ENCODE measurements at regions not wholly inside any gene's neighbourhood (a gene's known extent, or its start where the extent isn't known, plus 50 kb on each side); places are given as distances from the start of the nearest gene placed in this dataset.

DNA sequence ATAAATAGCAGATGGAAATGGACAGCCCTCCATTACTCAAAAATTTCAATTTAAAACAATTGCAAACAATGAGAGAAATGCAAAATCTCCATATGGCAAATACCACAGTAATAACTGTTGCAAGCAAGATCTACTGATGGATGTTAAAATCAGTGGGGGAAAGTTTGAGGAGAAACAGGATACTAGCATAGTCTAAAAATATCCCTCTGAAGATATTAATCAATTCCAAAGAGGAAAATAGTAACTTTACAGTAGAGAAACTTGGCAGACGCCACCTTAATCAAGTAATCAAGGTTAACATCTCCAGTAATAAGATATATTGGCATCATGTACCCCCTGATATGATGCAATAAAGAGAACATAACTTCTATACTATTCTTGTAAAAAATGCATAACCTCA, 344.8 kb downstream of the ZNF674 start:
- no peak for TF ChIP-seq REST (IDR thresholded peaks at IDR 0.05; ENCODE audit: insufficient read depth in 1 of 2, low read depth in 2 of 2, low read length in 1 of 2)
- TF ChIP-seq, protein P1, sequence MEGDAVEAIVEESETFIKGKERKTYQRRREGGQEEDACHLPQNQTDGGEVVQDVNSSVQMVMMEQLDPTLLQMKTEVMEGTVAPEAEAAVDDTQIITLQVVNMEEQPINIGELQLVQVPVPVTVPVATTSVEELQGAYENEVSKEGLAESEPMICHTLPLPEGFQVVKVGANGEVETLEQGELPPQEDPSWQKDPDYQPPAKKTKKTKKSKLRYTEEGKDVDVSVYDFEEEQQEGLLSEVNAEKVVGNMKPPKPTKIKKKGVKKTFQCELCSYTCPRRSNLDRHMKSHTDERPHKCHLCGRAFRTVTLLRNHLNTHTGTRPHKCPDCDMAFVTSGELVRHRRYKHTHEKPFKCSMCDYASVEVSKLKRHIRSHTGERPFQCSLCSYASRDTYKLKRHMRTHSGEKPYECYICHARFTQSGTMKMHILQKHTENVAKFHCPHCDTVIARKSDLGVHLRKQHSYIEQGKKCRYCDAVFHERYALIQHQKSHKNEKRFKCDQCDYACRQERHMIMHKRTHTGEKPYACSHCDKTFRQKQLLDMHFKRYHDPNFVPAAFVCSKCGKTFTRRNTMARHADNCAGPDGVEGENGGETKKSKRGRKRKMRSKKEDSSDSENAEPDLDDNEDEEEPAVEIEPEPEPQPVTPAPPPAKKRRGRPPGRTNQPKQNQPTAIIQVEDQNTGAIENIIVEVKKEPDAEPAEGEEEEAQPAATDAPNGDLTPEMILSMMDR (IDR thresholded peaks at IDR 0.05), result no peak
- TF ChIP-seq SIN3A (IDR thresholded peaks at IDR 0.05; ENCODE audit: borderline replicate concordance, insufficient read depth, low read depth, low read length), result no peak

All from Panc1 (cell line).